Stimulated activated CD4-positive, alpha-beta T cell treated with anti-CD3 and anti-CD28 coated beads, Interleukin-1b, Interleukin-23, amount 100 ng/mL, for 24 hours (primary cell): ENCODE measurements at regions not wholly inside any gene's neighbourhood (a gene's known extent, or its start where the extent isn't known, plus 50 kb on each side); places are given as distances from the start of the nearest gene placed in this dataset.

Source experiments
- DNase-seq, 4 experiments: peaks; one replicate each; pipeline ENCODE4 v3.0.0-alpha.2; 2020; ENCODE audit warnings: low read depth in 4 of 4, low spot score in 1 of 4

DNA sequence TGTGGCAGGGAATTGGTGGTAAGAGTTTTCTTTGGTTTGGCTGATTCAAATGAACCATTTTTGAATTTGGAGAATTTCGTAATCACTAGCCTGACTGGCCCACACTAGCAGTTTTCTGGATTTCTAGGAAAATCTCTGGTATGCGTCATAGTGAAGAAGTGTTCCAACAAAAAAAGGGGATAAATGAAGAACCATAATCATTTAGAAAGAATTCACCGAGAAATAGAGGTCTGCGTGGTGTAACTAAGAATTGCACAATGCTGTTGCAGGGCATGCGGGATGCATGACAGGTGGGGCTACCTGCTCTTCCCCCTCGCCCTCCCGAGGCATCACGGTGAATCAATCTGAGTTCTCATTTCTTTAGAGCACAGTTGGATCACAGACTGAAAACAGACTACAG lies 232.3 kb upstream of the PAPPA start:
- no peak for DNase-seq

DNA sequence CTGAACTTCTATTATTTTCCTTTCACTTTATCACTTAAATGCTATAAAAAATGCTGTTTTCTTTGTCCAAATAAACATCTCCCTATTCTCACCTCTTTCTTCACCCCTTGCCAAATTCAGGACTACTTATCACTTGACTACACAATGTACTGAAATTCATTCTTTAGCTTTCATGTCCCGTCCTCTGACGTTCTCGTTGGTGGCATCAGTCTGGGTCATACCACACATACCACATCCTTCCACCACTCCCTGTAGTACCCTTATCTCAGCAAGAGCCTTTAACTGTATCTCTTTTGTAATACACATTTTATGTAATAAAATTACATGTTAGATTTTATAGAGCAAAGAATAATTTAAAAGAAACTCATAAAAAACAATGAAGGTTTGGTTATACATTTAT lies 231.1 kb upstream of the PAPPA start:
- no peak for DNase-seq

DNA sequence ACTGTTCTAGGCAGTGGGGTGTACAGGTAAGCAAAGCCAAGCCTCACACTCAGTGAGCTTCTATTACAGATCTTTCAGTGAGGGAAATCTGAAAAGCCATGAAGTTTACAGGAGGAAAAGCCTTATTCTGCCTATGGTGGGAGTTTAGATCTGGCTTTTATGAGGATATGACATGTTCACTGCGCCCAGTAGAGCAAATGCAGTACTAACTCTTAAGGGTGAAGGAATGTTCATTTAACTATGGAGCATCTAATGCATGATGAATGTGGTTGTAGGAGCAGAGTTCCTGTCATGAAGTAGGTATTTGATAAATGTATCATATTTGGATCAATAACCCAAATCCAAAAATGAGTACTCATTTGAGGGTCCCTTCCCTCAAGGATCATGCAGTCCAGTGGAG lies 230.2 kb upstream of the PAPPA start:
- DNase-seq: no peak

DNA sequence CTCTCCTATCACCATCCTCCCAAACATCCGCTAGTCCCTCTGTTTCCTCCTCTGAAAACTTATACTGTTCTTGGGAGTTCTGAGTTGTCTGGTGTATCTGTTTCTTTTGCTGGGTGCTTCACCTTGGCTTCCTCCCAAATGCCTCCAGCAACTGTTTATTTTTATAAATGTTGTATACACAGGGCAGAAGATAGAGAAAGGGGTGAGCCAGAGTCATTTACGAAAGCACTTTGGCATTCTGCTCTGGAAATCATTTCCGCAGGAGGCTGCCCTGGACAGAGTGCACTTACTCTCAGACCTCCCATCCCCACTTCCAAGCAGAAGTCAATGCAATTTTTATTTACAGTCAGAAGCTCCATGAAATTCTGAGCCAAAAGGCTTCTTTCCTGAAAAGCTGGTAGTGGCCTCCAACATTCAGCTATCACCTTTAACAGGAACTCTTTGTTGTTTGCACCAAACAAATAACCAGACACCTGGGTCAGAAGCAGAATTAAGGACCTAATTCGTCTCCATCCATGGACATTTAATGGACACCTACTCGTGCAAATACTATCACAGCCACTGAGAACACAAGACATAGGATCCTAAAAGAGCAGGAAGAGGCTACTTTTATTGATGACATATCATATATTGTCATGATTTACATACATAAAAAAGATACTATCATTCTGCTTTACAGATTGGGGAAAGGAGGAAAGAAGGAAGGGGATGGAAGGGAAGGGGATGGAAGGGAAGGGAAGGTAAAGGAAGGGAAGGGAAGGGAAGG lies 229.5 kb upstream of the PAPPA start:
- DNase-seq: no peak

DNA sequence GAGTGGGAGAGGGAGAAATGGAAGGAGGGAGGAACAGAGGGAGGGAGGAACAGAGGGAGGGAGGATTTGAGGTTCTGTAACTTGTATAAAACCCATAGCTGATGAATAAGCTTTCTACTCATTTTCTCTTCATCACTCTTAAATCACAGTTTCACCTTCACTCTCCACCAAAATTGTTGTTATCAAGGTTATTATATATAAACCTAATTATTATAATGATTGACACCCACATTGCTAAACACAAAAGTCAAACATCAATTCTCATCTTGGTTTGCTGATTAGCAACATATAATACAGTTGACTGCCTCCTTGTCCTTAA lies 229.0 kb upstream of the PAPPA start:
- no peak for DNase-seq

DNA sequence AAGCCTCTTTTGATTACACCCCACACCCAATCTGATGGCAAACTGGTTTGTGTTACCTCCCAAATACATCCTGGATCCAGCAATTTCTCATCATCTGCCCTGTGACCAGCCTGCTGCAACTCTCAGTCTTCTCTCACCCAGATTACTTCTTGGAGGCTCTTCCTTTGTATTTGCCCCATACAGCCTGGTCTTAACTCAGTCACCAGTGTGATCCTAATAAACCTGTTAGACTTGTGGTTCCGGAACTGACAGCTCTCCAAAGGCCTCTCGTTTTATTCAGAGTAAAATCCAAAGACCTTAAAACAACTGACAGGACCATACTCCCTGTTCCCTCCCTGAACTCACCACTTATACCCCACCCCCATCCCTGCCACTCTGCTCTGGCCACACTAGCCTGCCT lies 228.2 kb upstream of the PAPPA start:
- no peak for DNase-seq

DNA sequence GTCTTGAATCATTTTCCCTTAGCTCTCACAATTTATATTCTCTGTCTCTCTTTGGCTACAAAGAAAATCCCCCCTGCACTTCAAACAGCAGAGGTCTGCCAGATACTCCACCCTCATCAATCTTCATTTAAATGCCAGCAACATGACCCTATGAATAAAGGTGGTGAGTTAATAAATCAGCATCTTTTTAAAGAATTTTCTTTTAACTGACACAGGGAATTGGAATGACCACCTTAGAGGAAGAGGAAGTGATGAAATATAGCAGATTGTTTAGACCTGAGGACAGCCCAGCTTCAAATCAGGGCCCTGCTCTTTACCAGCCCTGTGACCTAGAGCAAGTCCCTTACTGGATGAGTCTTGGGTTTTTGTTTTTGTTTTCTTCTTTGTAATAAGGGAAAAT lies 223.1 kb upstream of the PAPPA start:
- DNase-seq: no peak

DNA sequence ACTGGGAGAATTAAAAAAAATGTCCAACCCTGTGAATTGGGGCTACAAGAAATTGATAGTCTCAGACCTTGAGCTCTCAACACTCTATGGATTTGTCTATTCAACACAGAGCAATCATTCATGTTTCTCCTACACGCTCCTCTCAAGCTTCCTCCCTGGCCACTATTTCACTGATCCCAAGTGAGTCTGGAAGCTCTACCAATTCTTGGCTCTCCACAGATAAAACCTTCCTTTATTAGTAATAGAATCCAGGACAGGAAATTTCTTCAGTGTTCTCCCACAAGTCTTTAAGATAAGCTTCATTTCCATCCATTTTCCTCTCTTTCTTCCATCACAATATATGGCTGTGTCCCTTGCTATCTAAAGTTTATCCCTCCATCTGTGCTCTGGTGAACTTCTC lies 215.1 kb upstream of the PAPPA start:
- DNase-seq: no peak

DNA sequence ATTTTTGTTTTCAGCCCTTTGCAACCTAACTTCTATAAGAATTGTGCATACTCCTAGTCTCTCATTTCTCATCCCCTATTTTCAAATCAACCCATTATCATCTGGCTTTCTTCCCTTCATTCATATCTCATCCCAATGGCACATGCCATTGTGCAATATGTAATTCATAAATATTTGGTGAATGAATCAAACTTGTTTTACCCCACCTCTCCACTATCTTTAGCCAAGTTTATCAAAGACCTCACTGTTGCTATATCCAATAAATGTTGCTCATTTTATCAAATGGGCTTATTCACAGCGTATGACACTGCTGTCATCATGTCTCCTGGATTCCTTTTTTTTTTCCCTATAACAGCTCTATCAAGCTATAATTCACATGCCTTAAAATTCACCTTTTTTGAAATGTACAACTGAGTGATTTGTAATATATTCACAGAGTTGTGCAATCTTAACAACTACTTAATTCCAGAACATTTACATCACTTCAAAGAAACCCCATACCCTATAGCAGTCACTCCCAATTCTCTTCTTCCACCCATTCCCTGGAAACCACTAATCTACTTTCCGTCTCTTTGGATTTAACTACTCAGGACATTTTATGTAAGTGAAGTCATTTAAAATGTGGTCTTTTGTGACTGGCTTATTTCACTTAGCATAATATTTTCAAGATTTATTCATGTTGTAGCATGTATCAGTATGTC lies 214.4 kb upstream of the PAPPA start:
- no peak for DNase-seq

DNA sequence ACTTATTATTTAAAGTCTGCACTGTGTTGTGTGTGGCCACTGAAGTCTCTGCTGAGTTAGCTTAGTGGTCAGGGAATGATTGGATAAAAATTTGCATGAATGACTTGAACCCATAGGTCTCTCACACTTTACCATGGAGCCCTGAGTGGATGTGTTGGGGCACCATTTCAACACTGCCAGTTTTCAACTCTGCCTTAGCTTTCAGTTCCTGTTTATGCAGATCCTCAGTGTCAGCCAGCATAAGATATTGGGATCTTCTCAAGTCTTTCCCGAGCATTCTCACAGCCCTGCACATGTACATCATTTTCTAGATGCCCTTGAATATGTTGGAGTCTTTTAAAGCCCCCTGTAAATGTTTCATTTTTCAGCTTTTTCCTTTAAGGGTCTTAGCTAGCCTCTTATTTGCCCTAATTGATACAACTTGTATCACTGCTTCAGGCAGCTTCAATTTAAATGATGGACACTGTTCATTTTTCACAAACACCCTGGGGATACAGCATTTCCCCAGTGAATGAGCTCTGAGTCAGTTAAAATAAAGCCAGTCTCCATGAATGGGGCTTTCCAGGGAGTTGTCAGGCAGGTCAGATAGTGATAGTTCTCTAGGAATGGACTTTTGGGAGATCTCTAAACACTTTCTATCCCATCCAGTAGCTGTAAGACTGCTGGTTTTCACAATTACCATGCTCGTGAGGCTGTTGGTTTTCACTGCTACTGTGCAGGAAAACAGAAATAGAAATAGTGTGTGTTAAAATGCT lies 211.9 kb upstream of the PAPPA start:
- no peak for DNase-seq

DNA sequence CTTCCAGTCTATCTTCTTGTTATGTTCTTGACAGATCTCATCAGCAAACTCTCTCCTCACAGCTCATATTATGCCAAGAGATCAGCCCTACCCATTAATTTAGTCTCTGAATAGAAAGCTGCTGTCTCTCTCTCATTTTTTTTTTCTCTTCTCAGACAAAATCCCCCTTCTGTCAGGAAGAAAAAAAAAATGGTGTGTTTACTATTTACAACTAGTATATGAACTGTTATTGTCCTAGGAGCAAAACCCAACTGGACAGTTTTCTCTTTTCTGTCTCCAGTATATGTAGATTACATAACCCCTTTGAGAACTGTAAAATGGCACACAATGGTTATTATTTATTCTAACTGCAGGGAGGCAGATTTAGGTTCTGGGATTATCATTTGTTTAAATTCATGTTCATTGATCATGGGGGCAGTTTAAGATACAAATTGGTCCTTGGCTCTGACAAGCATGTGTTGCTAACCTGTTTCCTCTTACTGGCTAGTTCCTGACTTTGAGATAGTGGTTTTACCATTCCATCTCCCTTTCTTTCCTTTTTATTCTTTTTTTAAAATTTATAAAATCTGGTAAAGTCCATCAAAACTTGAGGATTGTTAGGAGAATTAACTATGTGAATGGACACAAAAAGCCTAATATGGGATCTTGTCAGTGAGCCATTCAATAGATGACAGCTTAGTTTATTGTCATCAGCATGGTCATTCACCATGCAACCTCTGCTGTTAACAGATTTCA lies 210.0 kb upstream of the PAPPA start:
- DNase-seq: no peak

DNA sequence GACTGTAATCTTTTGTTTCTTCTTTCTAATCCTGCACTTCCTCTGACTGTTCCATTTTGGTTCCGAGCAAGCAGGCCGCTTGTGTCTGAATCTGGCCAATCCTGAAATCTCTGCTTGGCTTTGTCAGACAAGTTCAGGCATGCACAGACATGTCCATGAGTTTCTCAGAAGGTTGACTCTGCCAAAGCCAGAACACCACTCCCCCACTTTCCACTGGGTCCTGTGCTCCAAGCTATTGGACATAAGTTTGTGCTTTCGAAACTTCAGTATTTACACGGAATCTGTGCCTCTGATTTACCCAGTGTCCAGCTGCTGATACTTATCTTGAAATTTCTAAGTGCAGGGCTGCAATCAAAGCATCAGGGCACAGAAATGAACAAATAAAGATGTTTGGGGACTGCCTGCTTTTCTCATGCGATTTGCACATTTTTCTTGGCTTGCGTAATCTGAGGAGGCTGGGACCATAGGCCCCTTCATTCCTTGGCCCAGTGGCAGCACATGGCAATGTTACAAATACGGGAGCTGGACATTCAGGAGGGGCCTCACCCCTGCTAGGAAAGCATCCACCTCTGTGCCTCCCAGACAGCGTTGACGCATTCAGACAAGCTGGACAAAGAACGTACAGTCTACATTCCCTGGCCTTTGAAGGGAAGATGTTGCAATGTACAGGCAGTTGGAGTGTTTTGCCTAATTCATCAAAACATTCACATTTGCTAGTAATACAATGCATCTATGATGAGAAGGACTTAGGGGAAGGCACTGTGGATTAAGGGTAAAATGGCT lies 209.2 kb upstream of the PAPPA start:
- DNase-seq: no peak

DNA sequence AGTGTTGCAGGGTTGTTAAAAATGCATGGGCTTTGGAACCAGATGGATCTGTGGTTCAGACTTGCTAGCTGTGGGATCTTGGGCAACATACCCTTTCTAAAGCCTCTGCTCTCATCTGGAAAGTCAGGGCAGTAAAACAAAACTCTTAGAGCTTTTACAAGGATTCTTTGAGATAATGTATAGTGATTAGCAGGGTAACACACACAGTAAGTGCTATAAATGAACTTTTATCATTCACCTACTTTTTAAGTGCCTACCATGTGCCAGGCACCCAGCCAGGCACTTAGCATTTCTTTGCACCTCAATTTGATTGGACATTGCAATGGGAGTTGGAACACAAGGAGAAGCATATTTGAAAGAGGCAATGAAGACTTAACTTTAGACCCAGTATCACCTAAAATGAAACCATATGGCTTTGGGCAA lies 208.6 kb upstream of the PAPPA start:
- DNase-seq: no peak

DNA sequence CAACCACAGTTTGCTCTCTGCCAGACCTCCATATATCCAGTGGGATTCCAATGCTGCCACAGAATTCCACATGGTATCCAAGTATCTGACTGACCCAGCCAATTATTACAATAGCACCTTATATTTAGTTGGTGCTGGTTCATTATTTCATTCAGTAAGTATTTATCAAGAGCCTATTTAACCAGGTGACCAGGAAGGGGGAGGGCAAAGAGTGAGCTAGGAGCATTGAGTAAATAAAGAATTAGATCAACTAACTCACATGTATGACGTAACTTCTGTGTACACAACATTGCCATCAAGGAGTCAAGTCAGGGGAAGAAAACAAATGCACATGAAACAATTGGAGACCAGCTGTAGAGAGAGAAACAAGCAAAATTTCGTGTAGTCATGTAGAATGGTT lies 207.1 kb upstream of the PAPPA start:
- no peak for DNase-seq

DNA sequence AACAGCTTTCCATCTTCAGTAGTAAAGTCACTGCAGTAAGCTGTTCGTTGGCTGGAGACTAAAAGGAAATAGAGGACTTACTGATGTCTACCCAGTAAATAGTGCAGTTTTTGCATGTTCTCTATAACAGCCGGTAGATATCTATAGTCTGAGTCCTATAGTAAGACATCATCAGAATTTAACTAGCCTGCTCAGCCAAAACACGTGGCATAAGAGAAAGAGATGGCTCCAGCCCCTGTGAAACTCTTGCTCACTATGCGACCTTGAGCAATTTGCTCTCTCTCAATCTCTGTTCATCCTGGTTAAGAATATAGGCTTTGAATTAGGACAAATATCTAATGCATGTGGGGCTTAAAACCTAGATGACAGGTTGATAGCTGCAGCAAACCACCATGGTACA lies 201.6 kb upstream of the PAPPA start:
- DNase-seq: no peak

DNA sequence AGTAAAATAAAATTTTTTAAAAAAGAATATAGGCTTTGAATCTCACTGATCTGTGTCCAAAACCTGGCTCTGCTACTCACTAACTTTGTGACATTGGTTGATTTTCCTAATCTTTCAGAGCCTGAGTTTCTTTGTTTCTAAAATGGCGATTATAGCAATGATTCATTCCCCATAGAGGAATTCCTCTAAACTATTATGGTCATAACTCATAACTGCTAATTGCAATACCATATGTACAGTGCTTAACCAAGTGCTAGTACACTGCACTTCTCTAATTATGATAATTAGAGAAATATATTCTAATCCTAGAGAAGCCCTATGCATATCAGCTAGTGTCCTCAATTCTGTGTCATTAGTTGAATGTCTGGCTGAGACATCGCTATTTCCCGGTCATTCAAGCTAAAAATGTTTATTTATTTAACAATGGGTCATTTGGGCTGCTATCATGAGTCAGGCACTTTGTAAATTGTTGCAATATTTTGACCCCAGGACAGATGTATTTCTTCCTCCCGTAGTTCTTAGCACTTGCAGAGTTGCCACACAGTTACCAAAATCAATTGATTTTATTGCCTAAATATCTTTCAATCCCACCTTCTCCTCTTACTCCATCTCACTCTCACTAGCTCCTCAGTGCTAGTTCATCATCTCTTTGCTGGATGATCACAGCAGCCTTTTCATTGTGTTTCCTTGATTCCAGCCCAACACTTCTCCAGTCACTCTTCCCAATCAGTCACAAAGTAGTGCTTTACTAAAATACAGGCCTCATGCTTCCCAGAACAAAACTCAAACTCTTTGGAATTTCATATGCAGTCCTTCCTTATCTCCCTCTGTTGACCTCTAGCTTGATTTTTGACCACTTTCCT lies 200.9 kb upstream of the PAPPA start:
- DNase-seq: no peak

DNA sequence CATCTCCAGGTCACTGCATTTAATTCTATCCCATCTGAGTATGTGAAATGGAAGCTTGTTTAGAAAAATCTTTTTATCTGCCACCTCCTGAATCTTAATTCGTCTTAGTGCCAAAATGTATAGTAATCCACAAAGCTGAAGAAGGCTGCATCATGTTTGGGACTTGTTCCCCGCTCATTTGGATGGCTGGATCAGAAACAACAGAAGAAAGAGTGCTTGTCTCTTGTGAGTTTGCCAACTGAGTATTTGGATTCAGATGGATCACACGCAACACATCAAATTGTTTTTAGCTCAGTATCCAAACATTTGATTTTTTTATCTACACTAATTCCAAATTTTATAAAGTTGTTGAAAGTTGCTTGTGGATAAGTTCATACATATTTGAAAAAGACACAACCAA lies 197.2 kb upstream of the PAPPA start:
- DNase-seq: no peak

DNA sequence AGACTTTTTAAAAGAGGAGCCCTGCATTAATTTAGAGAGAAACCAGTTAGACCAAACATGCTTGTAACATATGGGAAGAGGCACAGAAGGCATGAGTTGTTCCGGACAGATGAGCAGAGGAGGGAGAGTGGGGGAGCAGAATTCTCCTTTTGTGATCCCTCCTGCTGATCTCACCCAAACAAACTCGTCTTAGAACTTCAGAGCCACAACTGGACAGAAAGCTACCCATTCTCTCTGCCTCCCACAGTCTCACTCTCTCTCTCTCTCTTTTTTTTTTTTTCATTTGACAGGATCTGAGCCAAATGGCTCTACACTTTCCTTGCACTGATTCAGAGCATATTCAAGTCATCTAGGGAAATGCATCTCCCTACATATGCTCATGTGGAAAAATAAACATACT lies 196.0 kb upstream of the PAPPA start:
- no peak for DNase-seq

DNA sequence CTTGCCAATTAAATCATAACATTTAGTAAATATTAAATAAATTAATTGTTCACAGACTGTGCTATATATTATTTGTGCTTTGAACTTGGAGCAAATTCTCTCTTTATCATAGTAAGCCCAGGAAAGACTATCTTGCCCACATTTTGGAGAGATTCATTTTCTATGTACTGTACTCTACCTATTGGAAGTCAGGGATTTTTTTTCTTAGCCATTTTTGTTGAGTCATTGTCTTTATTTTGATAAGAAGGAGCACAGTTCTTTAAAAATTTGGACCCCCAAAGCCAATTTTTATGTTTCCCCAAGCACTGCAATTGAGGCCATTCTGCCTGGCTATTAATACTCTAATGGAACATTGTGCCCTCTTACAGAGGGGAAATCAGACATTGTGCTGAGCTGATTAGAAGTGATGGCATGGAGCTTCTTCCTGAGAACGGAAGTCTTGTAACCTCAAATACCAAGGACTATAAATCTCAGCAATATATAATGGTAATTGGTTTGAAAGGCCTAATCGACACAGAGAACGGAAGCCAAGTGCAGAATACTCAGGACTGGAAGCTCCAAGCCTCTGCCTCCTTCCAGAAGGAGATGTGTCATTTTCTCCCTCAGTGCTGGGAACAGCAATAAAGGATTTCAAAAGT lies 188.8 kb upstream of the PAPPA start:
- no peak for DNase-seq

DNA sequence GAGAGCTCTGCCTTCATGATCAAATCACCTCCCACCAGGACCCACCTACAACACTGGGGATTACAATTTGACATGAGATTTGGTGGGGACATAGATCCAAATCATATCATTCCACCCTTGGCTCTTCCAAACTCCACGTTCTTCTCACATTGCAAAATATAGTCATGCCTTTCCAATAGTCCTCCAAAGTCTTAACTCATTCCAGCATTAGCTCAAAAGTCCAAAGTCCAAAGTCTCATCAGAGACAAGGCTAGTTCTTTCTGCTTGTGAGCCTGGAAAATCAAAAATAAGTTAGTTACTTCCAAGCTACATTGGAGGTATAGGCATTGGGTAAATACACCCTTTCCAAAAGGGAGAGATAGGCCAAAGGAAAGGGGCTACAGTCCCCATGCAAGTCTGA lies 186.9 kb upstream of the PAPPA start:
- DNase-seq: no peak
